ENCODE measurements at regions not wholly inside any gene's neighbourhood (a gene's known extent, or its start where the extent isn't known, plus 50 kb on each side); places are given as distances from the start of the nearest gene placed in this dataset.

DNA sequence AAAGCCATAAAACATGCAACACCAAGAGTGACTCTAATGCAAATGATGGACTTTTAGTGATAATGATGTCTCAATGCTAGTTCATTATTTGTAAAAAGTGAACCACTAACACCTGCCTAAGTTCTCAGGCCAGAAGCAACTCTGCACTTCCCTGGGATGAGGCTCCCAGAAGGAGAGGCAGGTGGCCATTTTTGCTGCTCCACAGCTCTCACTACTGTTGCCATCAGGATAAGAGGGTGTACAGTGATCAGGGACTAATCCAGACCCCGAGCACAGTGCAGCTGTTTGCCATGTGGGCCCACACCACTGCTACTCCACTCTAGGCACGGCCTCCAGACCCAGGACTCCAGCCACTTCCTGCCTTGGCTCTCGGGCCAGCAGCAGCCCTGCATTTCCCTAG is 828.3 kb upstream of the MIR17HG start:
- no peak for DNase-seq

DNA sequence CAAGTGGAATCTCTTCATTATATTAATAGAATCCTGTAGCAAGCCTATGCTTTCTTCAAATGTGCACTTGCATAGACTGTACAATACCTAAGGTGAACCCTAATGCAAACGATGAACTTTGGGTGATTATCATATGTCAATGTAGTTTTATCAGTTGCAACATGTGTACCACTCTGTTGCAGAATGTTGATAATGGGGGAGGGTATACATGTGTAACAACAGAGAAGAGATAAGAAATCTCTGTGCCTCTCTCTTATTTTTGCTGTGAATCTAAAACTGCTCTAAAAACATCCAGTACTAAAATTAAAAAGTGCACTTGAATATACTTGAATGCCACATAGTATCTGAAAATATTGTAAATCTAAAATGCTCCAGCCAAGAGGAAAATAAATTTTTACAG is 820.8 kb upstream of the MIR17HG start:
- no peak for DNase-seq

DNA sequence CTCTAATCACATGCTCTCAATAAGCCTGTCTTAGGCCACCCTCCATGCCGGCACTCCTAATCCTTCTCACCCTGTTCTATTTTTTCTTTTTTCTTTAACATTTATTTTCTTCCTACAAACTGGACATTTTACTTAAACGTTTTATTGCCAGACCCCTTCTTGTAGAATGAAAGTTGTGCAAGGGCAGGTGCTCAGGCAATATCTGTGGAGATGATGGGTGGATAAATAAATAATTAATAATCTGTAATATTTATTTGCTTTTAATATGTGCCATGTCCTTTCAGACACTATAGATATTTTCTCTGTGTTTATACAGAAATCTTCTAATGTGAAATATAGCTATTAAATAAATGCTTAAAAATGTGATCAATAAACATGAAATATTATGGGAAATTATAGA is 815.7 kb upstream of the MIR17HG start:
- no peak for DNase-seq

DNA sequence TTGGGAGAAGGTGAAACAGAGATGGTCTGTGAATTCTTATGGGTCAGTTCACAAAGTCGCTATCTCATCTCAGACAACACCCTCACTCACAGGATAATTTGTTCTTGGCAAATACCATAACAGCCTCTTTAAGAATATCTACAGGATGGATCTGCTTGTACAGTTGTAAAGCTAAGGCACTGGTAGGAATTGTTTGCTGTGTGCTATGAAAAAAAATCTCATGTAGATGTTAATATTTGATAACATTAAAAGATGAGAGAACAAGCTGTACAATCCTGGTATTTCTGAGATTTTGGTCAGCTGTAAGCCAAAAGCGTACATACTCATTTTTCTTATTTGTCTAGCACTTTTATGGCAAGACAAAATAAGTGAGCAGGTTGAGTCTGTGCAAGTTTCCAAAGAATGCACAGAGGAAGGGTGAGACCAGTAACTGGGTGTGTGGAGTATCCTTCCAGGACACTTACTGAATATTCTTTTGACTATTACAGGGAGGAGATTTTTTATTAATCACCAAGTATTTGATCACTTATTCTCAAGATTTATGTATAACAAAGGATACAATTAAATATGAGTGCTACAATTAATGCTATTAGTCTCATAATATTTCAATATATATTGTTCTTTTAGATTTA is 814.5 kb upstream of the MIR17HG start:
- no peak for DNase-seq

DNA sequence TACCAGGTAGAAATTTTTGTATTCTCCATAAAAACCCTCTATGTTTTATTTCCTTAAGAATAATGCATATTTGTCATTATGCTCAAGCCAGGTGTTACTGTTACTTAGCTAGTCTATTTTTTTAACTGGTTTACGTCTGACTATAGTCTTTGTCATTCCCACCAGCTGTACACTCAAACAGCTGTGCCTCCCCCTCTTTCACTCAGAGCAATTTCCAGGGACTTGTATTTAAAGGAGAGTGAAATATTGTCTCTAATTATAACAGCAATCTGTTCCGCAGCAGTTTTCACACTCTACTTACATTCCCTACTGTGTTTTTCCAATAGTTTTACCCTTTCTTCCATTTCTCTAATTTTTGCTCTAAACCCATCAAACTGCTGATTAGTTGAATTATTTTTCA is 813.6 kb upstream of the MIR17HG start:
- no peak for DNase-seq

DNA sequence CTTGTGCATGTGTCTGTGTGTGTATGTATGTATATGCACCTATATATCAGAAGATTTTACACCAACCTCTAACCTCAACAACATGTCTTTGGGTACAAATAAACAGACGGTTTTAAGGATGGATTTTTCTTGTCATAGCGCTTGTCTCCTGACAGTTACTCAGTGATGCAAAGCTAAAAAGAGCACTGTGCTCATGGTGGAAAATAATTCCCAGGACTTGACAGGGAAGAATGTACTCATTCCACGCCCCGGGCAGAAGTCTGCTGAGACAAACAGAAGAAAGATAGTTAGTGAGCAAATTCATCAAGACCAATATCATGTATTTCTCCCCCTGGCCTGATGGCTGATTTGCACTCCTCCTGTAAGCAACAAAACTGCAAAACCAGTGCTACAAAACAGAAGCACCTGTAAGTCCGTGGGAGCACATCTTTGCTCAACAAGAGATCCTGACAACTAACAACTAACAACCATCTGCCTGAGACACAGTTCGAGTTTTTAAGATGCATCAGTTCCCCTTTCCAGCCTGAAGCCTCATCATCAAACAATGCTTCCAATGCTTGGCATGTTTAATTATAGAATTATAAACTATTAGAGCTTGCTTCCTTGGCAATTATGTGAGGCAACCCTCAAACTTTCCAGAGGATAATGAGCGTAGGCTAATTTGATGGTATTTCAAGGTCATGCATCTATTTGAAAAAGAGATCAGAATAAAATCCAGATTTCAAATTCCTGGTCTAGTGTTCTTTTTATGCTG is 812.7 kb upstream of the MIR17HG start:
- no peak for DNase-seq

DNA sequence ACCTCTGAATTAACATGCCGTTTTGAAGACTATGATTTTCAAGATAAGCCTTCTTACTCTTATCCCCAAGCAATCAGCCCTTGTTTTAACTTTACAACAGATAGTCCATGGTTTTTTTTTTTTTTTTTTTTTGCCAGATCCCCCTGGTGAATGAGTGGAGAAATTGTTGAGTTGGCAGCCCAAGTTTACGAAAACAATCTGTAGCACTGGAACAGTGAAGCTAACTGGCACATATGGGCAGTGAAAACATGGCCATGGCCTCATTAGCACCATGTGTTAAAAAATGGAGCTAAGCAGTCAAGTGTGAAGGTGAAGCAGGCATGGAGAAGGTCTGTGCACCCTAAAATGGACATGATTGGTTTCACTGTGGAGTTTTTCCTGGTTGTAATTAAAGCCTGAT is 812.1 kb upstream of the MIR17HG start:
- DNase-seq = no peak

DNA sequence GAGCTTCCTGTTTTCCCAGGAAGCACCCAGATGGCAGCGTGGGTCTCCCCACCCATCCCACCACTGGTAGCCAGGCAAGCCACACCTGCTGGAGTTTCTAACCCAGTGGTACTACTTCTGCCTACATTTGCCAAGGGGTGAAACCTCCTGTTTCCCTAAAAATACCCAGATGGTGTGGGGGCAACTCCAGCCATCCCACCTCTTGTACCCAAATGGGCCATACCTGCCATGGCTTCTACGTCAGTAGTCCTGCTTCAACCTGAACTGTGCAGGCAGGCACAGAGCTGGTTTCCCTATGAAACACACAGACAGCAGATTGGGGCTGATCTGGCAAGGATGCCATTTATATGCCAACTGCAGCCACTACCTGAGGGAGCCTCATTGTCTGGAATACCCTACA is 809.4 kb upstream of the MIR17HG start:
- DNase-seq = no peak

DNA sequence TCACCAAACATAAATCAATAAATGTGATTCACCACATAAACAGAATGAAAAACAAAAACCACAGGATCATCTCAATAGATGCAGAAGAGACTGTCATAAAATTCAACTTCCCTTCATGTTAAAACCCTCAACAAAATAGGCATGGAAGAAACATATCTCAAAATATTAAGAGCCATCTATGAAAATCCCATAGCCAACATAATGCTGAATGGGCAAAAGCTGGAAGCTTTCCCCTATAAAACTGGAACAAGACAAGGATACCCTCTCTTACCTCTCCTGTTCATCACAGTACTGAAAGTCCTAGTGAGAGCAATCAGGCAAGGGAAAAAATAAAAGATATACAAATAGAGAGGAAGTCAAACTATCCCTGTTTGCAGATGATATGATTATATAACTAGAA is 806.1 kb upstream of the MIR17HG start:
- no peak for DNase-seq

DNA sequence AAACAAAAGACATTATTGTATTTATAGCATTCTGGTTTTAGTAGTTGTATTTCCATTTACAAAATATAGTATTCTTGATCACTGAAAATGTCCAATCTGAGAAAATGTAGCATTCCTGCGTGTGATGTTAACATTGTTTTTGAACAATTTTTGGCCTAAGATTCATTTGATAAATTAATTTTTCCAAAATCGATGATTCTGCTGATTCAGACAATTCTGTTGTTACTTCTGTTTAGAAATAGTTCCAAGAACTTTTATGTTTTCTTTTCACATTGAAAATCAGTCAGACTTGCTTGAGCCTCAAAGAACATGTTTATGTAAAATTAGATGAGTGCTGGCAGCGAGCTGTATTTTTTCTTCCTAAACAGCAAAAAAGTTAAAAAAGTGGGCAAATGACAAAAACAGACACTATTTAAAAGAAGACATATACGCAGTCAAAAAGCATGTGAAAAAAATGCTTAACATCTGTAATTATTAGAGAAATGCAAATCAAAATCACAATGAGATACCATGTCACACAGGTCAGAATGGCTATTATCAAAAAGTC is 804.5 kb upstream of the MIR17HG start:
- no peak for DNase-seq

DNA sequence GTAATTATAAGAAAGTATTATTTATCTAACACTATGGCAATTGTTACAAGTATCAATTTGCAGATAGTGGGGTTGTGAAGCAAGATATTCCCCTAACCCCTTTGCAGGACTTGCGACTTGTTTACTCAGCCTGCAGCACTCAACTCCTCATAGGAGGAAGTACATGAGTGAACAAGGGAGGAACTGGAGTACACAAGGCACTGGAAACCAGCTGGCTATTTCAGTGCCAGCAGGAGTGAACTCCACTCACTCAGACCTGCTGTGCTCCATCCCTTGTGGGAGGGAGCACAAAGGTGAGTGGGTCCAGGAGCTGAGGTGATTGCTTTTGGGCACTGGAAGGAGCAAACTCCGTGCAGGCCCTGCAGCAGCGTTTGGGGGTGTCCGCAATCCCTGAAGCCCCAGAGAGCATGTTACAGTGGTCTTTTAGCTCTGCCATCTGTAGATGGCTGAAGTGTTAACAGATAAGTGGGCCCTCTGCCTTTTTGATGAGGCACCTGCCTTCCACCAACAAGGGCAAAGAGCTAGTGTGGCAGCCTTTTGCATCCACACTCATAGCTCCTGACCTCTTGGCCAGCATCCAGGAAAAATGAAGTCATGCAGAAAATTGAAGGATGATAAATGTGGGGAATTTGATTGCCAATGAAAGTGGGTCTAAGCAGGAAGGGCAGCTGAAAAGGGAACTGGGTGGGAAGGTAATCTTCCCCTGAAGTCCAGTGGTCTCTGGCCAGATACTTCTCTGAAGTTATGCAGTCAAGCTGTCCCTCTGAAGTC is 802.2 kb upstream of the MIR17HG start:
- DNase-seq = peak; percentile 55

DNA sequence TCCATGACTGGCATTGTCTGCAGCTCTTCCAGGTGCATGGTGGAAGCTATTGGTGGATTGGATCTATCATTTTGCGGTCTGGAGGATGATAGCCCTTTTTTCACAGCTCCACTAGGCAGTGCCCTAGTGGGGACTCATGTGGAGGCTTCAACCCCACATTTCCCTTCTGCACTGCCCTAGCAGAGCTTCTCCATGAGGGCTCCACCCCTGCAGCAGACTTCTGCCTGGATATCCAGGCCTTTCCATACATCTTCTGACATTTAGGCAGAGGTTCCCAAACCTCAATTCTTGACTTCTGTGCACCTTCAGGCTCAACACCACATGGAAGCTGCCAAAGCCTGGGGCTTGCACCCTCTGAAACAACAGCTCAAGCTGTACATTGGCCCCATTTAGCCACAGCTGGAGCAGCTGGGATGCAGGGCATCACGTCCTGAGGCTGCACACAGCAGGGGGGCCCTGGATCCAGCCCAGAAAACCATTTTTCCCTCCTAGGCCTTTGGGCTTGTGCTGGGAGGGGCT is 800.2 kb upstream of the MIR17HG start:
- no peak for DNase-seq

DNA sequence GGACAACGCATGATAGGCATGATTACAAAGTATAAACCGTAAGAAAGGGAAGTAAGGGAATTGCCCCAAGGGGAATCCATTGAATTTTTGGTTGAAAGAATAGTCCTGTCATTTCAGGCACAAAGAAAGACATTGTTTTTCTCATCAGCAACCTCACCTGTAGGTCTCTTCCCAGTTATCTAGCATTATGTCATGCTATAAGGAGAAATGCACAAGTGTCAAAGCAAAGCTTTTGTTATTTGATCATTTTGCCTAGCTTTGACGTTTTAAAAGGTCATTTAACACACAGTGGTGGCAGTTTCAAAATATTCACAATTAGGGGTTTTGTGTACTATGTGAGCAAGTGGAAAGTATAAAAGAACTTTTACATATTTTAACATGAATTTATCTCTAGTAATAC is 796.2 kb upstream of the MIR17HG start:
- no peak for DNase-seq

DNA sequence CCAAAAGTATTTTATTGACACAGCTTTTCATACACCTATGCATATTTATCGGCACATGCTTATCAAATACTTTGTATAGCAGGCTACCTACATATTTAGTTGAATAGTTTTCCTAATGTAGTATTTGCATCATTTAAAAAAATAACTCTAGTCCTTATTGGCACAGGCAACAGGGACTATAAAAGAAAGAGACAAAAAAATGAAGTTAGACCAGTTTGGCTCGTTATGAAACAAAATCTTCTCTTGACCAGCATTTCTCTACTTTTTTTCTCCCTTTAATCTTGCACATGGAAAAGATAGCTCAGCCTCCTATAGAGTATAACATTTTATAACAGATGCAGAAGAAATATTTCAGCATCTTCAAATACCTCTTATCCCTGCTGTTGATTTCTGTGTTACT is 794.8 kb upstream of the MIR17HG start:
- no peak for DNase-seq

DNA sequence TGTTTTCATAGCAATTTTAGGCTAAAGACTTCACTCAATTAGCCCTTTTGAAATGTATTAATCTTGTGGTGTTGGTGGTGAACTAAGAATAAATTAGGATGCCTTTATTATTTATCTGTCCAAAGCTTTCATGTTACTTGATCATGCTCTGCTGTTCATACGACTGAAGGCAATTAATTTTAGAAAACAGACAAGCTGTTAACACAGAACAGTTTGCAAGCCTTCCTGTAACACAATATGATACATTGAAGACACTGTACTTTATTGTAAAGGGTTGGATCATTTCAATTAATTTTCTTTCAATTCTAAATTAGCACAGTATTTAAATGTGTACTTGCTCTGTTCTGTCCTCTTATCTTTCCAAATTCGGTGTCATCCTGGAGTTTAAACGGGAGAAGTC is 794.3 kb upstream of the MIR17HG start:
- DNase-seq = no peak

DNA sequence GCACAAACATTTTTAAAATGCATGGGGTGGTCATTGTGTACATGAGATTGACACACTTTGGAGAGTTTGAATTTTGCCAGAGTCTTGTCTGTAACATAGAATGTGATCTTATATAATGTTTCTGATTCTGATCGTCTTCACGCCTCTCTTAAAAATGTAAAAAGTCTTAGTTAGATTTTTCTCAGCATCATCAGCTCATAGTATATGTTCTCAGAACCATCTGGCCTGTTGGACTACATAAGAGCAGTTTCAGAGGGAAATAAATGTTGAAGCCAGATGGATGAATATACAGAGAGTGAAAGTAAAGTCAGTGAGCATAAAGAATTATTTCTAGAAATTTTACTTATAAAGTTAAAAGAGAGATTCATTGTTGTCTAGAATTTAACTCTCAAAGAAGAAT is 789.9 kb upstream of the MIR17HG start:
- DNase-seq = no peak

DNA sequence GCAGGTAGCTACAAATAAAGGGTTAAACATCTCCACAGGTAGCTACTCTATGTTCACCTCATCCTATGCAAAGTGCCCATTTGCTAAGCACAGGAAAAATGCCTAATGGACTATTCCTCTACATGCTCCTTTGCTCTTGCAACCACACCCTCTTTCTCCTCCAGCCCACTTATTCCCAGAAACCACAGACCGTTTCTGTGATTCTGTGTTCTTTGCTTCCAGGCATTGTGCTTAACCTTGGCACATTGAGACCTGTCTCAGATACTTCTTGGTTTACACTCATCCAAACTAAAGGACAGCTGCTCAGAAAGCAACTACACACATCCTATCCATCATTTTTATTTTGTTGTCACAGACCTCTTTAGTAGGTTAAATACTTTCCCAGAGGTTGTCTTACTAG is 785.0 kb upstream of the MIR17HG start:
- no peak for DNase-seq

DNA sequence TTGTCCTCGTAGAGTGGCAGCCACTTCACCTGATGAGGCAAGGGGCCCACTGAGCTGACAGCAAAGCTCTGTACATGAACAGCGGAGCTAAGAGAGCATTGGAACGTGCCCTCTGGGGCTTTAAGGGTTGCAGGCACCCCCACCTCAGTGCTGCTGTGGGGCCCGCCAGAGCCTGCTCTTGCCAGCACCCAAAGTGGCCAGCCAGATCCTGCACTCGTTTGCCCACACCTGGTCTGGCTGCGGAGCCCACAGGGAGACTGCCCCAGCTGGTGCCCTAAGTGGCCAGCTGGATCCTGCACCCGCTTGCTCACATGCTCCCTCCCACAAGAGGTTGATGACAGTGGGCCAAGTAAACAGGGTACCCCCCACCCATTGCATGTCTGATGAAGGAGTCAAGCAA is 783.4 kb upstream of the MIR17HG start:
- DNase-seq = no peak

DNA sequence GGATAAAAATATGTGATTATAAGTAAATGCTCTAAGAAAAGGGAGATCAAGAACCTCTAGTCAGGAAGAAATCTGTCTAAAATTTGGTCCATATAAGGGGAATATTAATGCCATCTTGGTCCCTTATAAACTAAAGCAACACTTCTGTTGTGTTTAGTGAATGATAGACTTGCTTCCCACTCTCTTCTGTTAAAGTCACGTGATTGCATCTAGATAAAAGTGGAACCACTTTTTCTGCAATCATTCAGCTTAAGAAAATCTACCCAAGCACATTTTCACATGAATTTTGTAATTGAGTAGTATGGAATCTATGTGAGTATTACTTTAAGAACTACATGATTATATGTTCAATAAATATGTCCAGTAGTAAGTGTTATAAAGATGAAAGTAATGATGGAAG is 782.9 kb upstream of the MIR17HG start:
- DNase-seq = no peak

DNA sequence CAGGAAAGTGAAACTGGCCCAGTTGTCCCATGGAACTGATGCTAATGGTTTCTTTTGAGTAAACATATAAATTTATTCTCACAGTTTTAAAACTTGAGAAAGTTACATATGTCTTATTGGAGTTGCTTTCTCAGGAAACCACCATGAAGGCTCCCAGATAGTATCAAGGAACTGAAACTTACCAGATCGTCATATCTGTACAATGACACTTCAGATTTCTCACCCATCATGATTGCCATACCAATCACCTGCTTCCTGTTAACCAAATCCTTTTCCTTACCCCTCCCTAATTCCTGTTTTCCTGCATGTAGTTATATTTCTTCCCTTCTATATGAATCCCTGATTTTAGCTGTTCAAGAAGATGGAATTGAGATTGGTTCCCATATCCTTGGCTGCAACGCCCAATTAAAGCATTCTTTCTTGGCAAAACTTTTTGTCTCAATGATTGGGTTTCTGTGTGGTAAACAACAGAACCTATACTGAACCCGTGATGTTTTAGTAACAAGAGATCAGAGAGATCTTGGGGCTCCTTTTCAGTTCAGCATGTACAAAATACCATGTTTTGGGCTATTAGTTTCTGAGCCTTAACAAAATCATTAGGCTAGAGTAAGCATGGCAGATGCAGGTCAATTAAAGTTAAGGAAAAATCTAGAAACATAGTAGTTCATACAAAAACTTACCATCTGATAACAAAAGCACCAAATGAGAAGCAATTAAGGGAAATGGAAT is 781.3 kb upstream of the MIR17HG start:
- DNase-seq = no peak

DNA sequence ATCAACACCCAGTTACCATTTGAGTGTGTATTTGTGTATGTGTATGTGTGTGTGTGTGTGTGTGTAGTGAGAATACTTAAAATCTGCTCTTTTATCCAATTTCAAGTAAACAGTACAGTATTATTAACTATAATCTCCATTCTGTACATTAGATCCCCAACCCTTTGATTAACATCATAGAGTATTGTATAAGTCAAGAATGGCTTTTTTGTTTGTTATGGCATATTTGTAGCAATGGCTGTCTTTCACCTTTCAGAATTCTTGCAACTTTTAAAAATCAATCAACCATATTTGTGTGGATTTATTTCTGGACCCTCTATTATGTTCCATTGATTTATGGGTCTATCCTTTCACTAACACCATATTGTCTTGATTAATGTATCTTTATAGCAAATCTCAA is 779.3 kb upstream of the MIR17HG start:
- no peak for DNase-seq

DNA sequence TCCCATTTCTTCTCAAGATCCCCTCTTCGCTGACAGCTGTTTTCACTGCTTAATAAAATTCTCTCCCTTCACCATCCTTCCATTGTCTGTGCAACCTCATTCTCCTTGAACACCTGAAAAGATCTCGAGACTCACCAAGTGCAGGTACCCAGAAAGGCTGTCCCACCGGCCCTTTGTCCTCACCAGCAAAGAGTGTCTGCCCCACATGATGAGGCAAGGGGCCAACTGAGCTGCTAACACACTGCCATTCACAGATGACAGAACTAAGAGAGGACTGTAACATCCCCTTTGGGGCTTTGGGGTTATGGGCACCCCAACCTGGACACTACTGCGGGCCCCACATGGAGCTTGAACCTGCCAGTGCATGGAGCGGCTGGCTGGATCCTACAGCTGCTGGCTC is 771.4 kb upstream of the MIR17HG start:
- no peak for DNase-seq

DNA sequence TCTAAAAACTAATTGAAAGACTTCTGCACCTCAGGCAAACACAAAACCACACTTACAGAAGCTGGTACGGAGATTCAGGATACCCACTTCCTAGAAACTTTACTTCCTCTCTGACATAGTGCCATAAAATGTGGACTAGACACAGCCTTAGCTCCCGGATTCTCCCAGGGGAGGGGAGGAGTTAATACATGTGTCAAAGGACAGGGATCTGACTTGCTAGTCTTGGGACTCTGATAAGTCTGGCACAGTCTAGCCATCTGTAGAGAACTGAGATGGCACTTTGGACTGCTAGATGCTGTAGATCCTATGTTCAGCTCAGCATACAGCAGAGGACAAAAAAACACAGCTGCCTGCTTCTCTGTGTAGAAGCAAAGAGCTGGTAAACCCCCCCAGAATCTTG is 769.8 kb upstream of the MIR17HG start:
- no peak for DNase-seq

Measured in NCI-H345 (cell line).